Endothelial cell of umbilical vein (primary cell): ENCODE measurements at regions not wholly inside any gene's neighbourhood (a gene's known extent, or its start where the extent isn't known, plus 50 kb on each side); places are given as distances from the start of the nearest gene placed in this dataset.

Source experiments
- BruUV-seq: library from RNA; stranded (reverse); fragments of 400-500 nt; replicated peaks from 2 replicates; lab custom pipeline; 2021; lab: Mats Ljungman, UMichigan
- CTCF ChIA-PET: fragments of 300-600, 350-600 bp; sonication (Branson Sonifier 250); formaldehyde crosslinking; loops from one replicate; lab custom pipeline; 2021; ENCODE audit warnings: antibody characterized with exemption, inconsistent platforms; lab: Charles Lee
- POLR2A ChIA-PET: fragments of 300-600, 350-600 bp; sonication (Branson Sonifier 250); formaldehyde crosslinking; loops from one replicate; lab custom pipeline; 2021; ENCODE audit warnings: antibody characterized with exemption, inconsistent platforms; lab: Charles Lee
- DNase-seq: peaks from one replicate; pipeline ENCODE4 v3.0.0-alpha.2; 2011; ENCODE audit warnings: low read depth, low spot score
- FAIRE-seq: peaks from 2 replicates; lab custom pipeline; 2011; peaks lifted over from hg19 to GRCh38; lab: Jason Lieb, UNC
- H2AFZ ChIP-seq: 2 replicates; pipeline ENCODE4 v1.6.0; 2012; ENCODE audit warnings: low read depth, low read length, control low read depth, inconsistent platforms
- H3K27ac ChIP-seq: 2 replicates; pipeline ENCODE4 v1.5.1; 2011; ENCODE audit warnings: low read depth, mild to moderate bottlenecking, control low read depth, low read length, moderate library complexity; ENCODE audit not compliant: insufficient read depth
- H3K27me3 ChIP-seq, 2 experiments: 2 replicates each; pipeline versions ENCODE4 v1.6.0 to v1.6.1; 2011; ENCODE audit warnings: low read length in 2 of 2, mixed read lengths in 1 of 2; ENCODE audit not compliant: control insufficient read depth in 2 of 2, insufficient read depth in 2 of 2
- H3K36me3 ChIP-seq, 2 experiments: 2 replicates in 1 of 2; 3 replicates in 1 of 2; pipeline ENCODE4 v1.5.1; 2011; ENCODE audit warnings: low read length in 2 of 2, mild to moderate bottlenecking in 1 of 2, moderate library complexity in 1 of 2; ENCODE audit not compliant: control insufficient read depth in 2 of 2, insufficient read depth in 2 of 2; ENCODE audit errors: extremely low read depth in 1 of 2
- H3K4me1 ChIP-seq: 3 replicates; pipeline ENCODE4 v1.5.1; 2011; ENCODE audit warnings: mild to moderate bottlenecking, low read length; ENCODE audit not compliant: control insufficient read depth, insufficient read depth; ENCODE audit errors: extremely low read depth
- H3K4me2 ChIP-seq: 2 replicates; pipeline ENCODE4 v1.6.1; 2011; ENCODE audit warnings: low read length, control low read depth, mixed read lengths; ENCODE audit not compliant: insufficient read depth
- H3K4me3 ChIP-seq, 3 experiments: fragments of 200-600 bp in 1 of 3; sonication (generic), shearing (Covaris generic) in 1 of 3; replicated peaks in 1 of 3; 2 replicates each; pipeline ENCODE4 v1.5.1; 2011 to 2016; ENCODE audit warnings: control low read depth in 3 of 3, low read length in 3 of 3, mild to moderate bottlenecking in 2 of 3, inconsistent platforms in 1 of 3, low read depth in 1 of 3, moderate library complexity in 1 of 3; ENCODE audit not compliant: insufficient read depth in 1 of 3
- H3K79me2 ChIP-seq: 2 replicates; pipeline ENCODE4 v1.6.0; 2012; ENCODE audit warnings: low read length, inconsistent platforms; ENCODE audit not compliant: control insufficient read depth, insufficient read depth
- H3K9ac ChIP-seq: replicated peaks from 2 replicates; pipeline ENCODE3; 2011; ENCODE audit warnings: low read length, control low read depth; ENCODE audit not compliant: insufficient read depth; ENCODE audit errors: extremely low read depth
- H3K9me1 ChIP-seq: replicated peaks from 3 replicates; pipeline ENCODE4 v1.6.0; 2011; ENCODE audit warnings: mild to moderate bottlenecking, low read length; ENCODE audit not compliant: control insufficient read depth, insufficient read depth; ENCODE audit errors: extremely low read depth
- H3K9me3 ChIP-seq: replicated peaks from 2 replicates; pipeline ENCODE4 v1.5.1; 2012; ENCODE audit warnings: low read length, inconsistent platforms; ENCODE audit not compliant: control insufficient read depth, insufficient read depth
- H4K20me1 ChIP-seq: replicated peaks from 2 replicates; pipeline ENCODE3; 2011; ENCODE audit warnings: mild to moderate bottlenecking, low read length; ENCODE audit not compliant: control insufficient read depth, insufficient read depth; ENCODE audit errors: extremely low read depth
- EZH2 ChIP-seq: IDR thresholded peaks from 2 replicates; pipeline ENCODE4 v1.6.1; 2012; ENCODE audit warnings: borderline replicate concordance, low read depth, mild to moderate bottlenecking, moderate library complexity, low read length, inconsistent platforms; ENCODE audit not compliant: severe bottlenecking
- FOS ChIP-seq: IDR thresholded peaks from 2 replicates; pipeline ENCODE4 v1.6.1; 2011; ENCODE audit warnings: mild to moderate bottlenecking, low read length, moderate library complexity, borderline replicate concordance; ENCODE audit not compliant: insufficient read depth
- GATA2 ChIP-seq: IDR thresholded peaks from 2 replicates; pipeline ENCODE4 v1.7.0; 2011; ENCODE audit warnings: low read depth, mild to moderate bottlenecking, moderate library complexity, mixed read lengths, low read length; ENCODE audit not compliant: insufficient read length, insufficient read depth
- JUN ChIP-seq: IDR thresholded peaks from 2 replicates; pipeline ENCODE4 v1.6.1; 2011; ENCODE audit warnings: borderline replicate concordance, low read depth; ENCODE audit not compliant: insufficient read length, insufficient read depth
- MAX ChIP-seq: IDR thresholded peaks from 2 replicates; pipeline ENCODE4 v1.6.1; 2011; ENCODE audit not compliant: insufficient read depth, insufficient read length
- MYC ChIP-seq: IDR thresholded peaks from one replicate; pipeline ENCODE4 v1.6.1; 2011; ENCODE audit warnings: mild to moderate bottlenecking, low read depth, low read length
- POLR2A ChIP-seq: IDR thresholded peaks from 2 replicates; pipeline ENCODE4 v1.6.1; 2012; ENCODE audit warnings: low read depth, mild to moderate bottlenecking, control low read depth, low read length
- POLR2AphosphoS5 ChIP-seq: IDR thresholded peaks from 2 replicates; pipeline ENCODE4 v1.6.1; 2012; ENCODE audit warnings: low read depth, mild to moderate bottlenecking, control low read depth, low read length, moderate library complexity; ENCODE audit not compliant: insufficient read depth
- dilution Hi-C: fragments of 300-500 bp; cut with MboI; formaldehyde crosslinking; loops from one replicate; pipeline ENCODE4 v1.15.0; 2019; ENCODE audit warnings: low sequenced_read_pairs; ENCODE audit not compliant: extremely low pct_ligation_motif_present
- intact Hi-C: fragments of 100-400 bp; cut with micrococcal nuclease; formaldehyde crosslinking; loops from one replicate; pipeline ENCODE4 v1.10.0; 2022
- TF ChIP-seq, protein P1 (sequence below), 2 donors: IDR thresholded peaks; 1 replicate in 1 of 2; 2 replicates in 1 of 2; pipeline ENCODE4 v1.5.1; 2011; ENCODE audit warnings: low read length in 2 of 2, mild to moderate bottlenecking in 2 of 2, moderate library complexity in 2 of 2, control low read depth in 1 of 2, inconsistent platforms in 1 of 2, low read depth in 1 of 2; ENCODE audit not compliant: insufficient read depth in 1 of 2; ENCODE audit errors: extremely low read depth in 1 of 2

DNA sequence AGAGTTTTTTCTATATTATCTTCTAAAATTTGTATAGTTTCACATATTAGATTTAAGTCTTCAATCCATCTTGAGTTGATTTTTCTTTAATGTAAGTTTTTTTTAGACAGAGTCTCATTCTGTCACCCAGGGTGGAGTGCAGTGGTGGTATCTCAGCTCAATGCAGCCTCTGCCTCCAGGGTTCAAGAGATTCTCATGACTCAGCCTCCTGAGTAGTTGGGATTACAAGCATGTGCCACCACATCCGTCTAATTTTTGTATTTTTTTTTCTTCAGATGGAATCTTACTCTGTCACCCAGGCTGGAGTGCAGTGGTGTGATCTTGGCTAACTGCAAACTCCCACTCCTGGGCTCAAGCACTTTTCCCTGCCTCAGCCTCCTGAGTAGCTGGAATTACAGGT is 143.4 kb upstream of the ZNF92 start:
- no TSS peak for BruUV-seq
- no peaks in the 10 kb centered on the region for H3K36me3 ChIP-seq
- no peak for TF ChIP-seq FOS
- TF ChIP-seq EZH2: no peak
- no peak for TF ChIP-seq POLR2A
- no peak for TF ChIP-seq POLR2AphosphoS5
- TF ChIP-seq MAX: no peak
- no peak for TF ChIP-seq GATA2
- TF ChIP-seq JUN: no peak
- no peak for TF ChIP-seq MYC
- TF ChIP-seq, protein P1, sequence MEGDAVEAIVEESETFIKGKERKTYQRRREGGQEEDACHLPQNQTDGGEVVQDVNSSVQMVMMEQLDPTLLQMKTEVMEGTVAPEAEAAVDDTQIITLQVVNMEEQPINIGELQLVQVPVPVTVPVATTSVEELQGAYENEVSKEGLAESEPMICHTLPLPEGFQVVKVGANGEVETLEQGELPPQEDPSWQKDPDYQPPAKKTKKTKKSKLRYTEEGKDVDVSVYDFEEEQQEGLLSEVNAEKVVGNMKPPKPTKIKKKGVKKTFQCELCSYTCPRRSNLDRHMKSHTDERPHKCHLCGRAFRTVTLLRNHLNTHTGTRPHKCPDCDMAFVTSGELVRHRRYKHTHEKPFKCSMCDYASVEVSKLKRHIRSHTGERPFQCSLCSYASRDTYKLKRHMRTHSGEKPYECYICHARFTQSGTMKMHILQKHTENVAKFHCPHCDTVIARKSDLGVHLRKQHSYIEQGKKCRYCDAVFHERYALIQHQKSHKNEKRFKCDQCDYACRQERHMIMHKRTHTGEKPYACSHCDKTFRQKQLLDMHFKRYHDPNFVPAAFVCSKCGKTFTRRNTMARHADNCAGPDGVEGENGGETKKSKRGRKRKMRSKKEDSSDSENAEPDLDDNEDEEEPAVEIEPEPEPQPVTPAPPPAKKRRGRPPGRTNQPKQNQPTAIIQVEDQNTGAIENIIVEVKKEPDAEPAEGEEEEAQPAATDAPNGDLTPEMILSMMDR (IDR thresholded peaks at IDR 0.05; ENCODE audit: extremely low read depth in 1 of 2, insufficient read depth in 1 of 2, low read depth in 1 of 2, low read length in 2 of 2): no peak
- H2AFZ ChIP-seq: no peak overlapping the region
- H3K9me3 ChIP-seq: no peaks in the 10 kb centered on the region
- H3K9ac ChIP-seq: no peak overlapping the region
- intact Hi-C loops: no loop called here
- no peaks in the 10 kb centered on the region for H3K4me1 ChIP-seq
- H3K4me3 ChIP-seq: no peak overlapping the region
- H3K9me1 ChIP-seq: no peaks in the 10 kb centered on the region
- dilution Hi-C loops: no loop called here
- H3K79me2 ChIP-seq: no peaks in the 10 kb centered on the region
- ChIA-PET CTCF (interaction anchor here (0.7 kb wide), 1 partner anchor 9 kb away, joined by 3 read pairs; no protein-coding TSS in a partner anchor), POLR2A (no interaction called here)
- no peak for DNase-seq
- peaks cover 3 to 10% of the 10 kb centered on the region in 2 experiments for H3K27me3 ChIP-seq
- FAIRE-seq: no peak
- H4K20me1 ChIP-seq: no peaks in the 10 kb centered on the region
- H3K27ac ChIP-seq: no peak overlapping the region
- H3K4me2 ChIP-seq: no peak overlapping the region
